ENCODE measurements at regions not wholly inside any gene's neighbourhood (a gene's known extent, or its start where the extent isn't known, plus 50 kb on each side); places are given as distances from the start of the nearest gene placed in this dataset.

DNA sequence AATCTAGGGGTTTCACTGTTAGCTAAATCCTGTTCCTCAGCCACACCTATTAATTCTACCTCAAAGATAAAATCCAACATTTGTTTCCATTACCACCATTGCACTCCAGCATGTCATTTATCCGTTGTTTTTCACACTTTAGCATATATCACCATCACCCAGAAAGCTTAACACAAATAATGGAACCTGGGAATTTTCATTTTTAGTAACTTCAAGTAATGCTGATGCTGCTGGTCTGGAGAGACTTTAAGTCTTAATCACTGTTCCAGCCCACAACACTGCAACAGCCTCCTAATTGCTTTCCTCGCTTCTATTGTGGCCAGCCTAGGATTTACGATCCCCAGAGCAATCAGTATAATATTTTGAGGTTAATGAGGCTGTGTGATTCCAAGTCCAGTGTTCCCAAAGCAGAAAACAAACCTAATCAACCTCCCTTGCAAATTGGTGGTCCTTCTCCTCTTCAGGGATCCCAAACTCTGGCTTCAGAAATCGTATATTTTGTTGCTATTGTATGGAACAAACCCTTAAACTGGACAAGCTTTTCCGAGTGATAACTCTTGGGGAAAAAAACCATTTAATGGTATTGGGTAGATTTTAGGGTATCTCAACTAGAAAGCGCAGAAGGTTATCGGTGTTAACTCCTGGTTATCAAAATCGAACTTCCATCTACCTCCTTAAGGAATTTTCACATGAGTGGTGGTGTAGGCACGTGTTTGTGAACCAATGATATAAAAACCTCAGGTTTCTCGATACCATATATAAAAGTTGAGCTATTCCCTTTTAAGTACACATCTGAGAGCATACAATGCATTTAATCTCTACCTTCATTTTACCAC is 50.0 kb upstream of the BOLA1 start:
- H3K9me3 ChIP-seq (ENCODE audit: control insufficient read depth in 2 of 2, low read length in 2 of 2): no peaks in the 10 kb centered on the region
- H3K27ac ChIP-seq (ENCODE audit: low read length): peak overlapping the region; percentile 13
- H3K9ac ChIP-seq (ENCODE audit: low read length in 2 of 2): peak overlapping the region in 1 of 2 donors; percentile 52
- H3K36me3 ChIP-seq (ENCODE audit: control insufficient read depth in 2 of 2, insufficient read depth in 2 of 2, low read length in 2 of 2): no peaks in the 10 kb centered on the region
- no peaks in the 10 kb centered on the region for H3K27me3 ChIP-seq (ENCODE audit: control insufficient read depth in 1 of 2, insufficient read depth in 2 of 2, low read length in 2 of 2)
- peak overlapping the region; percentile 59 to 66 for H3K4me3 ChIP-seq (ENCODE audit: low read length in 2 of 2)
- H3K4me1 ChIP-seq (ENCODE audit: control insufficient read depth, insufficient read depth, low read length): peaks cover 9% of the 10 kb centered on the region

Measured in stomach smooth muscle (tissue), 2 donors.